SKM-1 treated with dmso at 0.1 percent for 144 hours (cell line): ENCODE measurements at regions not wholly inside any gene's neighbourhood (a gene's known extent, or its start where the extent isn't known, plus 50 kb on each side); places are given as distances from the start of the nearest gene placed in this dataset.

Source experiments
- DNase-seq: peaks from one replicate; lab custom pipeline; 2025; ENCODE audit not compliant: unreplicated experiment; lab: John Stamatoyannopoulos, UW

GRCh38 chr6:109916759-109917158 lies 61.4 kb upstream of the GPR6 start:
- no peak for DNase-seq

GRCh38 chr6:109918227-109918626 lies 59.9 kb upstream of the GPR6 start:
- no peak for DNase-seq

- no peak for DNase-seq
These were observed 57.2 kb upstream of the GPR6 start for GRCh38 chr6:109920911-109921310.

GRCh38 chr6:109922851-109923250 lies 55.3 kb upstream of the GPR6 start:
- no peak for DNase-seq

GRCh38 chr6:109925075-109925474 lies 53.0 kb upstream of the GPR6 start:
- no peak for DNase-seq

- DNase-seq = no peak
These were observed 51.1 kb upstream of the GPR6 start for GRCh38 chr6:109927052-109927451.
